ENCODE measurements at regions not wholly inside any gene's neighbourhood (a gene's known extent, or its start where the extent isn't known, plus 50 kb on each side); places are given as distances from the start of the nearest gene placed in this dataset.

GRCh38 chr5:84478603-84479002, 93.9 kb upstream of the EDIL3 start:
- Histone ChIP-seq H3K4me3 (ENCODE audit: low read length) (no peak overlapping the region), H3K36me3 (ENCODE audit: insufficient read depth, low read length) (no peaks in the 10 kb centered on the region), H3K79me2 (replicated peaks; ENCODE audit: insufficient read depth, low read length) (no peaks in the 10 kb centered on the region), H3K9me2 (ENCODE audit: insufficient read depth, low read length) (no peaks in the 10 kb centered on the region), H3F3A (ENCODE audit: insufficient read depth, low read length, poor library complexity, severe bottlenecking) (no peaks in the 10 kb centered on the region), H2AFZ (ENCODE audit: low read depth, low read length) (no peak overlapping the region), H3K27ac (ENCODE audit: low read length) (no peak overlapping the region), H3K9ac (ENCODE audit: low read length) (no peak overlapping the region), H3K9me3 (ENCODE audit: low read length) (no peaks in the 10 kb centered on the region), H3K27me3 (ENCODE audit: insufficient read depth, low read depth, low read length) (no peaks in the 10 kb centered on the region), H3K4me2 (ENCODE audit: low read length) (no peak overlapping the region), H4K20me1 (ENCODE audit: insufficient read depth) (no peaks in the 10 kb centered on the region)
- TF ChIP-seq, protein P1, sequence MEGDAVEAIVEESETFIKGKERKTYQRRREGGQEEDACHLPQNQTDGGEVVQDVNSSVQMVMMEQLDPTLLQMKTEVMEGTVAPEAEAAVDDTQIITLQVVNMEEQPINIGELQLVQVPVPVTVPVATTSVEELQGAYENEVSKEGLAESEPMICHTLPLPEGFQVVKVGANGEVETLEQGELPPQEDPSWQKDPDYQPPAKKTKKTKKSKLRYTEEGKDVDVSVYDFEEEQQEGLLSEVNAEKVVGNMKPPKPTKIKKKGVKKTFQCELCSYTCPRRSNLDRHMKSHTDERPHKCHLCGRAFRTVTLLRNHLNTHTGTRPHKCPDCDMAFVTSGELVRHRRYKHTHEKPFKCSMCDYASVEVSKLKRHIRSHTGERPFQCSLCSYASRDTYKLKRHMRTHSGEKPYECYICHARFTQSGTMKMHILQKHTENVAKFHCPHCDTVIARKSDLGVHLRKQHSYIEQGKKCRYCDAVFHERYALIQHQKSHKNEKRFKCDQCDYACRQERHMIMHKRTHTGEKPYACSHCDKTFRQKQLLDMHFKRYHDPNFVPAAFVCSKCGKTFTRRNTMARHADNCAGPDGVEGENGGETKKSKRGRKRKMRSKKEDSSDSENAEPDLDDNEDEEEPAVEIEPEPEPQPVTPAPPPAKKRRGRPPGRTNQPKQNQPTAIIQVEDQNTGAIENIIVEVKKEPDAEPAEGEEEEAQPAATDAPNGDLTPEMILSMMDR (IDR thresholded peaks at IDR 0.05; ENCODE audit: poor library complexity, severe bottlenecking) = no peak
- TF ChIP-seq TAF1 (IDR thresholded peaks at IDR 0.05; ENCODE audit: low read depth) (no peak), RAD21 (conservative IDR thresholded peaks at IDR 0.05) (no peak), EP300 (conservative IDR thresholded peaks at IDR 0.05; ENCODE audit: poor library complexity, severe bottlenecking) (no peak), MXI1 (conservative IDR thresholded peaks at IDR 0.05; ENCODE audit: poor library complexity, severe bottlenecking) (no peak), SMC3 (conservative IDR thresholded peaks at IDR 0.05; ENCODE audit: poor library complexity) (no peak), POLR2AphosphoS5 (IDR thresholded peaks at IDR 0.05) (no peak), EZH2 (IDR thresholded peaks at IDR 0.05; ENCODE audit: borderline replicate concordance, insufficient read depth, low read length, poor library complexity, severe bottlenecking) (no peak)
- TF ChIP-seq, protein P2, sequence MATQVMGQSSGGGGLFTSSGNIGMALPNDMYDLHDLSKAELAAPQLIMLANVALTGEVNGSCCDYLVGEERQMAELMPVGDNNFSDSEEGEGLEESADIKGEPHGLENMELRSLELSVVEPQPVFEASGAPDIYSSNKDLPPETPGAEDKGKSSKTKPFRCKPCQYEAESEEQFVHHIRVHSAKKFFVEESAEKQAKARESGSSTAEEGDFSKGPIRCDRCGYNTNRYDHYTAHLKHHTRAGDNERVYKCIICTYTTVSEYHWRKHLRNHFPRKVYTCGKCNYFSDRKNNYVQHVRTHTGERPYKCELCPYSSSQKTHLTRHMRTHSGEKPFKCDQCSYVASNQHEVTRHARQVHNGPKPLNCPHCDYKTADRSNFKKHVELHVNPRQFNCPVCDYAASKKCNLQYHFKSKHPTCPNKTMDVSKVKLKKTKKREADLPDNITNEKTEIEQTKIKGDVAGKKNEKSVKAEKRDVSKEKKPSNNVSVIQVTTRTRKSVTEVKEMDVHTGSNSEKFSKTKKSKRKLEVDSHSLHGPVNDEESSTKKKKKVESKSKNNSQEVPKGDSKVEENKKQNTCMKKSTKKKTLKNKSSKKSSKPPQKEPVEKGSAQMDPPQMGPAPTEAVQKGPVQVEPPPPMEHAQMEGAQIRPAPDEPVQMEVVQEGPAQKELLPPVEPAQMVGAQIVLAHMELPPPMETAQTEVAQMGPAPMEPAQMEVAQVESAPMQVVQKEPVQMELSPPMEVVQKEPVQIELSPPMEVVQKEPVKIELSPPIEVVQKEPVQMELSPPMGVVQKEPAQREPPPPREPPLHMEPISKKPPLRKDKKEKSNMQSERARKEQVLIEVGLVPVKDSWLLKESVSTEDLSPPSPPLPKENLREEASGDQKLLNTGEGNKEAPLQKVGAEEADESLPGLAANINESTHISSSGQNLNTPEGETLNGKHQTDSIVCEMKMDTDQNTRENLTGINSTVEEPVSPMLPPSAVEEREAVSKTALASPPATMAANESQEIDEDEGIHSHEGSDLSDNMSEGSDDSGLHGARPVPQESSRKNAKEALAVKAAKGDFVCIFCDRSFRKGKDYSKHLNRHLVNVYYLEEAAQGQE (IDR thresholded peaks at IDR 0.05; ENCODE audit: borderline replicate concordance) = no peak

DNA sequence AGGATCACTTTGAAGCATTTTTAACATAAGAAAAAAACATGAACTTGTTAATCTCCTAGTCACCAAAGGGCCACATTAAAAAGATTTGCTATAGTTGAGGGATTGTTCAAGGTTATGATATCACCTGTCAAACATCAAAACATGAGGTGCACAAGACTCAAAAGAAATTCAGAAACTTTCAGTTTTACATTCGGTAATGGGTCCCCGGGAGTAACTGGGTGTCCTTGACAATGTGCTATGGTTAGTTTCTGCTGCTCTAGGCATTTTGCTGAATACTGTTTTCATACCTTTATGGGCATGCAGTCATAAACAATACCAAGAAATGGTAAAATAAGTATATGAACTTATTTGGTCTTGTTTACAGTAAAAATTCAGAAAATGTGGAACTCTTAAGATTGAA, 92.8 kb upstream of the EDIL3 start:
- no peaks in the 10 kb centered on the region for H3K9me2 ChIP-seq (ENCODE audit: insufficient read depth, low read length)
- no peak overlapping the region for H3K4me2 ChIP-seq (ENCODE audit: low read length)
- no peaks in the 10 kb centered on the region for H3K9me3 ChIP-seq (ENCODE audit: low read length)
- no peaks in the 10 kb centered on the region for H3F3A ChIP-seq (ENCODE audit: insufficient read depth, low read length, poor library complexity, severe bottlenecking)
- H2AFZ ChIP-seq (ENCODE audit: low read depth, low read length) = no peak overlapping the region
- no peaks in the 10 kb centered on the region for H3K79me2 ChIP-seq (replicated peaks; ENCODE audit: insufficient read depth, low read length)
- H3K36me3 ChIP-seq (ENCODE audit: insufficient read depth, low read length) = no peaks in the 10 kb centered on the region
- no peaks in the 10 kb centered on the region for H3K27me3 ChIP-seq (ENCODE audit: insufficient read depth, low read depth, low read length)
- H3K27ac ChIP-seq (ENCODE audit: low read length) = no peak overlapping the region
- no peaks in the 10 kb centered on the region for H4K20me1 ChIP-seq (ENCODE audit: insufficient read depth)
- TF ChIP-seq, protein P2 (IDR thresholded peaks at IDR 0.05; ENCODE audit: borderline replicate concordance) = no peak
- no peak for TF ChIP-seq EZH2 (IDR thresholded peaks at IDR 0.05; ENCODE audit: borderline replicate concordance, insufficient read depth, low read length, poor library complexity, severe bottlenecking)
- no peak for TF ChIP-seq SMC3 (conservative IDR thresholded peaks at IDR 0.05; ENCODE audit: poor library complexity)
- TF ChIP-seq EP300 (conservative IDR thresholded peaks at IDR 0.05; ENCODE audit: poor library complexity, severe bottlenecking) = no peak
- no peak for TF ChIP-seq RAD21 (conservative IDR thresholded peaks at IDR 0.05)
- TF ChIP-seq MXI1 (conservative IDR thresholded peaks at IDR 0.05; ENCODE audit: poor library complexity, severe bottlenecking) = no peak
- TF ChIP-seq TAF1 (IDR thresholded peaks at IDR 0.05; ENCODE audit: low read depth) = no peak
- TF ChIP-seq, protein P1 (IDR thresholded peaks at IDR 0.05; ENCODE audit: poor library complexity, severe bottlenecking) = no peak
- TF ChIP-seq POLR2AphosphoS5 (IDR thresholded peaks at IDR 0.05) = no peak
- no peak overlapping the region for H3K4me3 ChIP-seq (ENCODE audit: low read length)
- no peak overlapping the region for H3K9ac ChIP-seq (ENCODE audit: low read length)

Measured in neural cell (in vitro differentiated cells).